NCI-H146 treated with DMSO at 0.1 percent for 48 hours (cell line): ENCODE measurements at regions not wholly inside any gene's neighbourhood (a gene's known extent, or its start where the extent isn't known, plus 50 kb on each side); places are given as distances from the start of the nearest gene placed in this dataset.
"Not testable (repeated sequence)": the region's sequence is repeated elsewhere in the genome, so short reads cannot be mapped to it uniquely, and the experiment has no call there.

Source experiments
- DNase-seq: peaks from one replicate; lab custom pipeline; 2025; ENCODE audit not compliant: unreplicated experiment; lab: John Stamatoyannopoulos, UW

GRCh38 chr12:78489990-78490389, 374.6 kb upstream of the SYT1 start:
- DNase-seq, result no peak

- DNase-seq, result no peak
Observed at GRCh38 chr12:78490861-78491260, 373.7 kb upstream of the SYT1 start.

GRCh38 chr12:78494911-78495310, 369.7 kb upstream of the SYT1 start:
- DNase-seq, result no peak

DNA sequence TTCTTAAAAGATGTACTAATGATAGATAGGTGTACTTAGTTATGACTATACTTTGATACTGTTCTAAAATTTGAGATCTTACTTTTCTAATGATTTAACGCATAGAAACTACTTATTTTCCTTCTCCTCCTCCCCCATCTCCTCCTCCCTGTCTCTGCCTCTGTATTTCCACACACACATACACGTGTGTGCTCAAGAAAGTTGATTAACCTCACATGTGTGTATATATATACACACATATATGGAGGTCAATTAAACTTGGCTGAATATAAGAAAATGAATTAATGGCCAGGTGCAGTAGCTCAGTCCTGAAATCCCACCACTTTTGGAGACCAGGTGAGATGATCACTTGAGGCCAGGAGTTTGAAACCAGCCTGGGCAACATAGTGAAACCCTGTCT, 362.7 kb upstream of the SYT1 start:
- no peak for DNase-seq

DNA sequence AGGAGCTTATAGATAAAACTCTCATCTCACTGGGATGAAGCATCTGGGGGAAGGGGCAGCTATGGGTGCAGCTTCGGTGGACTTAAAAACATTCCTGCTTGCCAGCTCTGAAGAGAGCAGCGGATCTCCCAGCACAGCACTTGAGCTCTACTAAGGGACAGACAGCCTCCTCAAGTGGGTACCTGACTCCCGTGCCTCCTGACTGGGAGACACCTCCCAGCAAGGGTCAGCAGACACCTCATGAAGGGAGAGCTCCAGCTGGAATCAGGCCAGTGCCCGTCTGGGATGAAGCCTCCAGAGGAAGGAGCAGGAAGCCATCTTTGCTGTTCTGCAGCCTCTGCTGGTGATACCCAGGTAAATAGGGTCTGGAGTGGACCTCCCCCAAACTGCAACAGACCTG, 345.2 kb upstream of the SYT1 start:
- no peak for DNase-seq

GRCh38 chr12:78530100-78530765, 334.3 kb upstream of the SYT1 start:
- no peak for DNase-seq

GRCh38 chr12:78531831-78532458, 332.6 kb upstream of the SYT1 start:
- no peak for DNase-seq

- DNase-seq, result no peak
Observed at GRCh38 chr12:78534311-78534710, 330.3 kb upstream of the SYT1 start.

DNA sequence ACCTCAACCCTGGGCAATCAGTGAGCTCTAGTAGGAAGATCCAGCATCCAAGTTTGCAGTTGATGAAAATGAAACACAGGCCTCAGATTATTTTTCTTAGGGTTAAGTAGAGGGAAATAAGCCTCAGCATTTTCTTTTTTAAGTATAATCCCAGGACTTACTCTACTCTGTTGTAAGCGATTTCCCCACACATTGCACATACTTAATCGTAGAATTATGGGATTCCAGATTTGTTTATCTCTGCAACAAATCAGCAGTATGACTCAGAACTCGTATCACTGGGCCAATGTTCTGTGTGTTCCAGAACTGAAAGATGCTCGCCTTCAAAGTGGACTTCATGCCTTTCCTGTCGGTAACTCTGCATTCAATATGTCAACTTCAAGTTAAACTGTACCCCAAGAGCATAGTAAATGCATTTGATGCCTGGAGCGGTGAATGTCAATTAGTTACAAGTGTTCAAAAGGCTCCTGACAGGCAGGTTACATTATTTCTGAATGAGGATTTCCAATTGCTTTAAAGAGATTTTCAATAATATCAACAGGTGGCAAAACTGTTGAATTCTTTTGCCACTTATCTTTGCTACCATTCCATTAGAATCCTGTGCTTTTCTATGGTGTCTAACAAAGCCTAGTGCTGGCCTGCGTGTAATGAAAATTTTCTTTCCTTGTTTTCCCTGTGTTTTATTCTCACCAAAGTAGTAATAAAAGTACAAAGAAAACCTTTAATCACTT, 323.8 kb upstream of the SYT1 start:
- no peak for DNase-seq

- DNase-seq, result no peak
Observed at GRCh38 chr12:78550831-78551230, 313.7 kb upstream of the SYT1 start.

- no peak for DNase-seq
Observed at GRCh38 chr12:78555802-78556201, 308.8 kb upstream of the SYT1 start.

- no peak for DNase-seq
Observed at GRCh38 chr12:78556651-78557050, 307.9 kb upstream of the SYT1 start.

DNA sequence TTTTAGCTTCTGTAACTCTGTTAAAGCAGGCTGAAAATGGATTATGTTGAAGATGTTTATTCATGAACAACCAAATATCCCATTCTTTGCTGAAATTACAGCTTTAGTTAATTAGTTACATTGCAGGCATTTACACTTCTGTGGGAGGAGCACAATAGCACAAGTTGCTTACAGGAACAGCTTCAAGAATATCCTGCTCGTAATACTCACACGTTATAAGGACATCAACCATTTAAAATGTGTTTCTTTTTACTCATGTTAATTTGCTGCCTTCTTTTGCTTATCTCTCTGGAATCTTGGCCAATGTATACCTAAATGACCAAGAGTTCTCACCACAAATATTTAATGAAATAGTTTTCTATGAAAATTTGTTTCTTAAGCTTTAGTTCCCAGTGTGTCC, 305.2 kb upstream of the SYT1 start:
- no peak for DNase-seq

- DNase-seq, result no peak
Observed at GRCh38 chr12:78559886-78560285, 304.7 kb upstream of the SYT1 start.

GRCh38 chr12:78560633-78561032, 303.9 kb upstream of the SYT1 start:
- DNase-seq, result no peak

DNA sequence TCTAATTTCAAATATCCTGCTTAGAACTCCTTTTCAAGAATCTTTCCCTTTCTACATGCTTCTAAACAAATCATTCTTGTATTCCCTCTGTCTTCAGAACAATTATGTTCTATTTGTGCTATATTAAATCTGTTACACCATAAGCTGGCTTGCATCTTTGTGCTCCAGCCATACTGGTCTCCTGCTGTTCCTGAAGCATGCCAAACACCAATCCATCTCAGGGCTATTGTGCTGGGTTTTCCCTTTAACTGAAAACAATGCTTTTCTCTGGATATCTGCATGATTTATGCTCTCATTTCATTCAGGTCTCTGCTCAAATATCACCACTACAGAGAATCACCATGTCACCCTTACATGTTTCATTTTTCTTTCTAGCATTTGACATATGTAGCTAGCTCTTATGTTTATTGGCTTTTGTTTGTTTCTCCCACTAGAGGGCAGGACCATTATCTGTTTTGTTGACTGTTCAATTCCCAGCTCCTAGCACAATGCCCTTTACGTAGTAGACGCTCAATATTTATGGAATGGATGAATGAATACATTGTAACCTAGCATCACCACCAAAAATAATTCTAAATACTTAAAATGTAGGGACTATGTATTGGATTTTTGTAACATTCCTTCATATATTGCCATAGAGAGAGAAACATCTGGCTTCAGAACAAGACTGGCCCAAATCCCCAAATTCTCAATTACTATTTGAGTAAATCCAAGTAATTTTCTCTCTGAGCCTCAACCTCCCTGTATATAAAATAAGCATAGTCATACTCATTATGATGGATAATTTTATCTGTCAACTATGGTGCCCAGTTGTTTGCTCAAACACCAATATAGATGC, 302.0 kb upstream of the SYT1 start:
- peak; percentile 42 for DNase-seq

DNA sequence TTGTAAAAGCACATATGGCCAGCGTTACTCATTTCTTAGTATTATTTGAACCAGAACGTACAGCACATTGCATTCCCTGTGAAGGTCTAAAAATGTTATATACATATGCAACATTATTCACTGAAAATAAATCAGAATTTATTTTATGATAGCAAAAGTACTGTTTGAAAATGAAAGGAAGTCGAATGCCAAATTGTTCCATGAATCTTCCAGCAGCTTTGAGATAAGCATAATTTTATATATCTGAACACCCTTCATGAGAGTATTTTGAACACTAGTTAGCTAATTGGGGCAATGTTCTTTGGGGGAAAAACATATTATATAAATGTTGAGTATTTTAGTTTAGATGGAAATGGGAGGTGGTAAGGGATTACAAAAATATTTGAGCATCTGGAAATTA, 300.7 kb upstream of the SYT1 start:
- no peak for DNase-seq

- no peak for DNase-seq
Observed at GRCh38 chr12:78566456-78566855, 298.1 kb upstream of the SYT1 start.

- no peak for DNase-seq
Observed at GRCh38 chr12:78568321-78569020, 296.1 kb upstream of the SYT1 start.

DNA sequence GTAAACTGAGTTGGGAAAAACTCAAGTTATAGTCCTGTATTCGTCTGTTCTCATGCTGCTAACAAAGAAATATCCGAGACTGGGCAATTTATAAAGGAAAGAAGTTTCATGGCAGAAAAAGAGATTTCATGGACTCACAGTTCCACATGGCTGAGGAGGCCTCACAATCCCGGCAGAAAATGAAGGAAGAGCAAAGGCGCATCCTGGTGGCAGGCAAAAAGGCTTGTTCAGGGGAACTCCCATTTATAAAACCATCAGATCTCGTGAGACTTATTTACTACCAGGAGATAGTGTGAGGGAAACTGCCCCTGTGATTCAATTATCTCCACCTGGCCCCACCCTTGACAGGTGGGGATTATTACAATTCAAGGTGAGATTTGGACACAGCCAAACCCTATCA, 292.6 kb upstream of the SYT1 start:
- no peak for DNase-seq

DNA sequence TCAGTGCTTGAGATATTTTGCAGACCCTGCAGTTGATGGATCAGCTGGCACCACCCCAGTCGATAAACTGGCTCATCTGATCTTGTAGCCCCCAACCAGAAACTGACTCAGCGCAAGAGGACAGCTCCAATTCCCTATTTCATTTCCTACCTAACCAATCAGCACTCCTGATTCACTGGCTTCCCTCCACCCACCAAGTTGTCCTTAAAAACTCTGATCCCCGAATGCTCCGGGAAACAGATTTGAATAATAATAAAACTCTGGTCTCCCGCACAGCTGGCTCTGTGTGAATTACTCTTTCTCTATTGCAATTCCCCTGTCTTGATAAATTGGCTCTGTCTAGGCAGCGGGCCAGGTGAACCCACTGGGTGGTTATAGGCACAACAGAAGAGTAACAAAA, 289.4 kb upstream of the SYT1 start:
- DNase-seq, result not testable (repeated sequence)
